Activated CD8-positive, alpha-beta memory T cell treated with anti-CD3 and anti-CD28 coated beads for 36 hours (primary cell): ENCODE measurements at regions not wholly inside any gene's neighbourhood (a gene's known extent, or its start where the extent isn't known, plus 50 kb on each side); places are given as distances from the start of the nearest gene placed in this dataset.
"Not testable (repeated sequence)": the region's sequence is repeated elsewhere in the genome, so short reads cannot be mapped to it uniquely, and the experiment has no call there.

Experiments used
- CTCF ChIA-PET: fragments of 350-600 bp; sonication (Branson Sonifier 250); formaldehyde crosslinking; loops from one replicate; lab custom pipeline; 2021; ENCODE audit warnings: antibody characterized with exemption; lab: Charles Lee
- POLR2A ChIA-PET: fragments of 350-600 bp; sonication (Branson Sonifier 250); formaldehyde crosslinking; loops from one replicate; lab custom pipeline; 2021; ENCODE audit warnings: antibody characterized with exemption; lab: Charles Lee

DNA sequence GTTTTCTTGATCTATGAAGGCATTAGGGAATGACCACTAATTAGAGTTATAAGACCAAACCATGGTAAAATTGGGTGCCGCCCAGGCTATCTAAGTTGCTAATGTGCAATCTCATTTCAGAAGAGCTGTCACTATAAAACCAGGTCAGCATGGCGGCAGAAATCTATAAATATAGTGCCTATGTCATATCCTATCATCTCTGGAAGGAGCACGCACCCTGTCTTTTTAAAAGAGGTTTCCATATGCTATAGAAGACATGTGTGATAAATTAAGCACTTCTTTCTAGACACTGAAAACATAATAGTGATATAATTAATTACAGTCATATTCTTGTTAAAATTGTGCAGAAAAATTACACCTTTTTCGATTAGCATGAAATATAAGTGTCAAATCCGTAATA, 152.0 kb upstream of the MDFIC2 start:
- CTCF ChIA-PET, result no interaction called here
- POLR2A ChIA-PET, result no interaction called here

DNA sequence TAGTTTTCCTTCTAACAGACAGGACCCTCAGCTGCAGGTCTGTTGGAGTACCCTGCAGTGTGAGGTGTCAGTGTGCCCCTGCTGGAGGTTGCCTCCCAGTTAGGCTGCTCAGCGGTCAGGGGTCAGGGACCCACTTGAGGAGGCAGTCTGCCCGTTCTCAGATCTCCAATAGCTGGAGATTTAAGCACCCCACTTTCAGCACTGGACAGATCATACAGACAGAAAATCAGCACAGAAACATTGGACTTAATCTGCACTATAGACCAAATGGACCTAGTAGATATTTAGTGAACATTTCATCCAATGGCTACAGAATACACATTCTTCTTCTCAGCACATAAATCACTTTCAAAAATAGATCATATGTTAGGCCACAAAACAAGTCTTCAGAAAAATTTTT, 137.8 kb upstream of the MDFIC2 start:
- CTCF ChIA-PET, POLR2A ChIA-PET: not testable (repeated sequence)

DNA sequence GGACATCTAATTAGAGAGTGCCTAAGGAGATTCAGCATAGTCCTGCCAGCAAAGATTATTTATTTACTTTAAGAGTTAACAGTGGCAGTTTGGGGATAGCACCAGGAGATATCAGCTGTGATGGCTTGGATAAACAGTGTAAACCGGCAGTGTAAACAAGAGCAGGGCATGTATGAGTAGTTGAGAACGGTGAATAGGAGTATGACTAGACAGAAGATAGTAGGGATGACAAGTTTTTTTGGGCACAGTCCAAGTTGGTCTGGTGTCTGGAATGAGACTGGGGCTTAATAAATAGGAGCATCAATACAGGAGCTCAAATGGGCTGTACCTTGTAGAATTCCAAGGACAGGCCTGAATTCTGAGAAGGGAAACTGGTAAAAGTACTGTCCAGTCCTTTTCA, 123.0 kb upstream of the MDFIC2 start:
- POLR2A ChIA-PET, CTCF ChIA-PET: not testable (repeated sequence)

DNA sequence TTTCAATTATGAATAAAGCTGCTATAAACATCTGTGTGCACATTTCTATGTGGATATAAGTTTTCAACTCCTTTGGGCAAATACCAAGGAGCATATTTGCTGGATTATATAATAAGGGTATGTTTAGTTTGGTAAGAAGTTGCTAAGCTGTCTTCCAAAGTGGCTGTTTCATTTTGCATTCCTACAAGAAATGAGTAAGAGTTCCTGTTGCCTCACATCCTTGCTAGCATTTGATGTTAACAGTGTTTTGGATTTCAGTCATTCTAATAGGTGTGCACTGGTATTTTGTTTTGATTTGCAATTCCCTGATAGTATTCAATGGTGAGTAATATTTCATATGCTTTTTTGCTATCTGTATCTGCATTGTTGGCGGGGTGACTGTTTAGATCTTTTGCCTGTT, 120.7 kb upstream of the MDFIC2 start:
- ChIA-PET CTCF (no interaction called here), POLR2A (no interaction called here)

DNA sequence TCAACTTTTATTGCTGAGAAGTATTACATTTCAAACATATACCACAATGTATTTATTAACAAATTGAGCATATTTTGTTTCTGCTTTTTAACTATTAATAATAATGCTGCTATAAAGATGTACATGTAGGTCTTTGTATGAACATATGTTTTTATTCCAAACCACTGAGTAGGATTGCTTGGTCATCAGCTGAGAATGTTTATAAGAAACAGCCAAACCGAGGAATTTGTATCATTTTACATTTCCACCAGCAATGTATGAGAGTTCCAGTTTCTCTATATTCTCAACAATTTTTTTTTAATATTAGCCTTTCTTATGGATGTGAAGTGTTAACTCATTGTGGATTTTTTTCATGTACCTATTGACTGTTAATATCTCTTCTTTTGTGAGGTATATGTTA, 119.5 kb upstream of the MDFIC2 start:
- POLR2A ChIA-PET, result no interaction called here
- CTCF ChIA-PET, result no interaction called here

DNA sequence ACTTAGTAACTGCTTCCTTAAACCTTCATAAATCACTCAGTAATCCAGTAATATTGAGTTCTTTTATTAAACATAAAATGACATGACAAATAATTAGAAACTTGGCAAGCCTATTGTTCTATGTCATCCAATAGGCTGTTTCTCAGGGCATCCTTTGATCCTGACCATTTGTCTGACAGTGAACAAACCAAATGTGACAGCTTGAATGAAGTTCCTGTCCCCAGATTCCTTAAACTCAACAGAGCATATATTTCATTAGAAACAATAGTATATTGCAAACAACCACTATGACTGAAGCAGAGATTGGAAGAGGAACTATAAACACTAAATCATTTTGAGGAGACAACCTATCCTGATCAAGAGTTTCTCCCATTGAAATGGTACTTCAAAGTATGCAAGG, 113.6 kb upstream of the MDFIC2 start:
- CTCF ChIA-PET, result no interaction called here
- POLR2A ChIA-PET, result no interaction called here

DNA sequence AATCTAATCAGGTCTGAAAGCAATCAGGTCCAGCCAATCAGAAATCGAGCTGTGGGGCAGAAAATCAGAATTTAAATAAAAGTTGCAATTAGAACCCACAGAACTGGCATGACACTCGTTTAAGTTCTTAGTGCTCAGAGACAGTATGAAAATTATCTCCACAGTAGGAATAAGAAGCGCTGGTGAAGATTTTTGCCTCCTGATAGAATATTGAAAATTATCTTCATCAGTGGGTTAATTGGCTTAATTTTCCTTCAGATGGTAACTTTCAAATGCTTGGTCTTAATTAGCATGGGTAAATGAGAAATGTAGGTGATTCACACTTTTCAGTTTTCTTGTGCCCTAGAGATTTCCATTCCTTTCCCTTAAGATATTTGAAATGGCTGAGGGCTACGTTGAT, 109.1 kb upstream of the MDFIC2 start:
- CTCF ChIA-PET, result no interaction called here
- POLR2A ChIA-PET, result no interaction called here

DNA sequence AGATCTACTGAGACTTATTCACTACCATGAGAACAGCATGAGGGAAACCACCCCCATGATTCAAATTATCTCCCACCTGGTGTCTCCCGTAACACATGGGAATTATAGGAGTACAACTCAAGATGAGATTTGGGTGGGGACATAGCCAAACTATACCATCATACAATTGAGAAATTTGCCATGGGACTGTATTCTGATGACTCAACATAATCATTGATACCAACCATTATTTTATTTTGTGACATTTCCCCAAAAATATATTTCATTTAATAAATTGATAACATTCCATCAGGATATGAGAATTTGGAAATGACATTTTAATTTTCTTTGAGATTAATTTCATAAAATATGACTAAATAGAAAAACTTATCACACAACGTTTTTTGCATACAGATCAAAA, 96.6 kb upstream of the MDFIC2 start:
- CTCF ChIA-PET, result no interaction called here

DNA sequence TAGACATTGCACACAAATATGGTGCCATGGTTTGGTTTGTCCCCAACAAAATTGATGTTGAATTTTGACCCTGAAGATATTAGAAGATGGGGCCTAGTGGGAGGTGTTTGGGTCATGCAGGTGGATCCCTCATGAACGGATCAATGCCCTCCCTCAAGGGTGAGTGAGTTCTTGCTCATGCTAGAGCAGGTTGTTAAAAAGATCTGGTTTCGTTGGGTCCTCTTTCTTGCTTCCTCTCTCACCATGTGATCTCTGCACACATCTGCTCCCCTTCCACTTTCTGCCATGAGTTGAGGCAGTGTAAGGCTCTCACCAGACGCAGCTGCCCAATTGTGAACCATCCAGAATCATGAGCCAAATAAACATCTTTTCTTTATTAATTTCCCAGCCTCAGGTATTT, 87.8 kb upstream of the MDFIC2 start:
- ChIA-PET CTCF (no interaction called here), POLR2A (no interaction called here)

More for the DNA sequence above, 96.6 kb upstream of the MDFIC2 start:
- POLR2A ChIA-PET, result no interaction called here

DNA sequence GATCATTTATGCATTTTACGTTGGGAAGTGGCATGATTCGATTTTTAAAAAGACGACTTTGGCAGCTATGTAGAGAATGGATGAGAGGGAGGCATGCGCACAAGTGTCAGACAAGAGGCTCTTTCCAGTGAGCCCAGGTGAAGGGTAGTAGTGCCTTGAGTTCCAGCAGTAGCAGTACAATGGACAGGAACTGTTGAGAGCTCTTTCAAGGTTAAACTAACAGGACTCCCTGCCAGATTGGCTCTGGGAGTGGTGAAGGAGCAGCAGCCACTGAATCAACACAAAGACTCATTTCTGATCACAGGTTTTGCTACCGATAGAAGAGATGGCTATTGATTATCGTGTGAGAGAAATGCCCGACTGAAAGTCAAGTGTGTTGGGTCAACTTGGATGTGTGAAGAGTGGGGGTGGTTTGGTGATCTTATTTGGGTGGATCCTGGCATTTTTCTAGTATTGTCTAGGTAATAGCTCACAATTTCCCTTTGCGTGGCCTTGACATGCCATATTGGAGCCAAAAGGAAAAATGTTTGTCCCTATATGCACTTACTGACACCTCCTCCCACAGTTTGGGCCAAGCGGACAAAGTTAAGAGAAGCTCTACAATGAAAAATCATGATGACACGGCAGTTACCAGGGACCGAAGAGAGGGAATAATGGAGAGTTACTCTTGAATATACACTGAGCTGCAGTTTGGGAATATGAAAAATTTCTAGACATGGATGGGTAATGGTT, 81.6 kb upstream of the MDFIC2 start:
- ChIA-PET POLR2A (no interaction called here), CTCF (no interaction called here)

DNA sequence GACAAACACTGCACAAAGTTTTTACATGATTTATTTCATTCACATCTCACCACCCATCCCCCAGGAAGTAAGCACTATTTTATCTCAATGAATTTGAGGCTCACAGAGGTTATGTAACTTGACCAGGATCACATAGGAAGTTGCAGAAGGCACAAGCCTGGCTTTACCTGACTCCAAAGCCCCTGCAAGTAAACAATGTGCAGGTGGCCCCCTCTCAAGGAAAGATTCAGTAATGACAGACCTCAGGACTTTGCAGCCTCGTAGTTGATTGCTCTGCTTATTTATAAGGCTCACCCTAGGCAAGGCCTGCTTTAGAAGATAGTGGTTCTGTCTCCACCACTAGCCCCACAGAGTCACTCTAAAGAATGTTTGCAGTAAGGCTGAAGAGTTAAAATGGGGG, 79.8 kb upstream of the MDFIC2 start:
- CTCF ChIA-PET, result no interaction called here
- POLR2A ChIA-PET, result no interaction called here

DNA sequence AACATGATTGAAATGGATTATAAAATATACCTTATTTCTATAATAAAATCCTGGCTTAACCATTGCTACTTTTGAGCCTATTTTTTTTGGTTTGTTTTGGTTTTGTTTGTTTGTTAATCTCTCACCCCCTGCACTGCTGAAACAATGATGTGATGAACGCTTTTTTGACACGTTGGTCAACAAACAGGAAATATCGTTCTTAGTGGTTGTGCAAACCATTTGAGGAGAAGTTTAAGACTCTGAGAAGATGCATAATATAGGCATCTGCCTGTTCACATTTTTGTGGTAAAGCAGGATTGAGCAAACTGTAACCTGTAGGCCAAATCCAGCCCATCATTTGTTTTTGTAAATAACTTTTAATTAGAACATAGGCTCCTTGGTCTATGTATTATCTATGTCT, 75.5 kb upstream of the MDFIC2 start:
- CTCF ChIA-PET, result no interaction called here
- POLR2A ChIA-PET, result no interaction called here

DNA sequence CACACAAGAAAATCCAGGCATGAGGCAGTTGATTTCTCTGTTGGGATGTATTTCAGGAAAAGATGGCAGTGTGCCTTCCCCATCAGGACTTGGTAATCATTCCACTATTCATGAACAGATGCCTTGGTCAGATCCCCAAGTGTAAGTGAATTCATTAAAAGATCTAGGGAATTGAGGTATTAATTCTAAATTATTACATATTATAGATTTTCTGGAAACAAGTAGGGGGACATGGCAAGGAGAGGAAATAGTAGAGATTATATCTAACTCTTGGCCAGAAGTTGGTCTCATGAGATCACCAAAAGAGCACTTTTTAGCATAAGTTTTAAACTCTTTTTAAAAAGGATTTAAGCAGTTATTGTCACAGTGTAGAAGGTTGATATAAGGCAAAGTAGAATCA, 74.4 kb upstream of the MDFIC2 start:
- CTCF ChIA-PET, result no interaction called here
- POLR2A ChIA-PET, result no interaction called here

DNA sequence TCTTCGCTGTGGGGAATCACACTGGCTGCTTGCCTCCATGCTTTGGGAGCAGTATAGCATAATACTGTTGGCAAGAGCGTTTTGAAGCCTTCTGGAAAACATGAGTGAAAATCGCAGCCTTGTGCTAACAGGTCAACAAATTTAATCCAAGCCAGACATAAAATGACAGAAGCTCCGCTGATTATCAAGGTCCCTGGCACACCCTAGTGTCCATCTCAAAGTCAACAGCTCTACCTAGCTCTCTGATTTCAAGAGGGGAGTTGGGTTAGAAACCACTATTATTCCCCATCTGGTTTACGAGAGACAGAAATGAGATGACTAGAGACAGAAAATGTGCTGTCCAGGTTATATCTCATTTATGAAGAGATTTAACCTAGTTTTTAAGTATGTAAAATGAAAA, 73.6 kb upstream of the MDFIC2 start:
- POLR2A ChIA-PET, result no interaction called here
- CTCF ChIA-PET, result no interaction called here

DNA sequence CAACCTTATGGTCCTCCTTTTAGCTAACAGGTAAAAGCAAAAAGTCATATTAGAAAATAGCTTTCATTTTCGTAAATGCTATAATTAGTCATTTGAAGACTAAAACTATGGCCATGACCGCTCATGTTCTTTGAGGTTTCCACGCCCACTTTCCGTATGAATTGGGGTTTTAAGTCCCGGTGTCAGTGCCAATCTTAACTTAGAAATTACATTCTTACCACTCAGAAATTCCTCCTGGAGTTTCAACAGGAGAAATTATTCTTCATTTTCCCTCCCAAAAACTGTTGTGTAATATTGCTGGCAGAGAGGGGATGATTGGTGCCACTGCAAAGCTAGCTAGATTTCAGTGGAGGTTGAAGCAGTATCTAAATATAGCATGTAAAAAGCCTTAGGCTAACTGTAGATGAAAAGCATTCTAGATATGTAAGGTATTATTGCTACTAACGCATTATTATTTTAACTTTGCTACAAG, 71.0 kb upstream of the MDFIC2 start:
- ChIA-PET CTCF (no interaction called here), POLR2A (no interaction called here)

DNA sequence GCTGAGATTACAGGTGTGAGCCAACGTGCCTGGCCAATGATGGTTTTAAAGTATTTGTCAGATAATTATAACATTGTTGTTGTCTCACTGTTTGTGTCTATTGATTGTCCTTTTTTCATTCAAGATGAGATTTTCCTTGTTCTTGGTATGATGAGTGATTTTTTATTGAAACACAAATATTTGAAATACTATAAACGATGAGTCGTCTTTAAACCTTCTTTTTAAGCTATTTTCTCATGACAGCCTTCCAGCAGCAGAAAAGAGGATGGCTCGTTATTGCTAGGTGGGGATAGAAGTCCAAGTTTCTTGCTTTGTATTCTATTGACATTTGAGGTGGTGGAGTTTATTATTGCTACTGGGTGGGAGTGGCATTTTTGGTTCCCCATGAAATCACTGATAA, 61.7 kb upstream of the MDFIC2 start:
- CTCF ChIA-PET, result no interaction called here
- POLR2A ChIA-PET, result no interaction called here
